ENCODE measurements at regions not wholly inside any gene's neighbourhood (a gene's known extent, or its start where the extent isn't known, plus 50 kb on each side); places are given as distances from the start of the nearest gene placed in this dataset.

- TF ChIP-seq EP300 (IDR thresholded peaks at IDR 0.05; ENCODE audit: low read length) (no peak), DDX20 (tag; IDR thresholded peaks at IDR 0.05; ENCODE audit: low read depth) (no peak)
Measured at GRCh38 chr9:131805803-131806202, 65.9 kb upstream of the RAPGEF1 start.

Measured in K562 (cell line).